Caco-2 (cell line): ENCODE measurements at regions not wholly inside any gene's neighbourhood (a gene's known extent, or its start where the extent isn't known, plus 50 kb on each side); places are given as distances from the start of the nearest gene placed in this dataset.
"Not testable (repeated sequence)": the region's sequence is repeated elsewhere in the genome, so short reads cannot be mapped to it uniquely, and the experiment has no call there.

Source experiments
- BruUV-seq: library from RNA; stranded (reverse); fragments of 400-500 nt; replicated peaks from 2 replicates; lab custom pipeline; 2021; lab: Mats Ljungman, UMichigan
- CTCF ChIA-PET: fragments of 300-600 bp; sonication (Branson Sonifier 250); formaldehyde crosslinking; loops from one replicate; lab custom pipeline; 2022; ENCODE audit warnings: antibody characterized with exemption; lab: Charles Lee
- POLR2A ChIA-PET: fragments of 300-600 bp; sonication (Branson Sonifier 250); formaldehyde crosslinking; loops from one replicate; lab custom pipeline; 2022; ENCODE audit warnings: antibody characterized with exemption; lab: Charles Lee
- DNase-seq, 2 experiments: peaks; one replicate each; pipeline versions ENCODE4 v3.0.0 to v3.0.0-alpha.2; 2020 to 2022
- H3K27me3 ChIP-seq: replicated peaks from 2 replicates; pipeline ENCODE4 v1.6.0; 2011; ENCODE audit warnings: low read length; ENCODE audit not compliant: control insufficient read depth, insufficient read depth
- H3K36me3 ChIP-seq: 2 replicates; pipeline ENCODE4 v1.5.1; 2011; ENCODE audit warnings: low read length; ENCODE audit not compliant: control insufficient read depth, insufficient read depth
- H3K4me1 ChIP-seq: fragments of 250-450 bp; sonication (Bioruptor Pico); 2 replicates; pipeline ENCODE4 v1.5.1; 2020; ENCODE audit warnings: mild to moderate bottlenecking
- H3K4me3 ChIP-seq: 2 replicates; pipeline ENCODE4 v1.5.1; 2011; ENCODE audit warnings: low read depth, mild to moderate bottlenecking, control low read depth, low read length
- H3K9me3 ChIP-seq: fragments of 250-450 bp; sonication (Bioruptor Pico); 2 replicates; pipeline ENCODE4 v1.5.1; 2020; ENCODE audit warnings: mild to moderate bottlenecking, moderate library complexity
- H3K27ac Mint-ChIP-seq: one replicate; pipeline ENCODE4 v1.8.0; 2022; ENCODE audit warnings: mixed read lengths; ENCODE audit not compliant: unreplicated experiment
- H3K27me3 Mint-ChIP-seq: one replicate; pipeline ENCODE4 v1.8.0; 2022; ENCODE audit warnings: mixed read lengths; ENCODE audit not compliant: insufficient read depth, unreplicated experiment
- H3K36me3 Mint-ChIP-seq: one replicate; pipeline ENCODE4 v1.8.0; 2022; ENCODE audit warnings: mild to moderate bottlenecking, mixed read lengths; ENCODE audit not compliant: insufficient read depth, unreplicated experiment
- H3K4me1 Mint-ChIP-seq: one replicate; pipeline ENCODE4 v1.8.0; 2022; ENCODE audit warnings: low read depth, mixed read lengths; ENCODE audit not compliant: unreplicated experiment
- H3K4me3 Mint-ChIP-seq: one replicate; pipeline ENCODE4 v1.8.0; 2022; ENCODE audit warnings: mild to moderate bottlenecking, moderate library complexity, mixed read lengths; ENCODE audit not compliant: unreplicated experiment
- H3K9me3 Mint-ChIP-seq: one replicate; pipeline ENCODE4 v1.8.0; 2022; ENCODE audit warnings: mixed read lengths; ENCODE audit not compliant: unreplicated experiment
- CTCF ChIP-seq, 2 experiments: fragments of 200-600 bp in 1 of 2; IDR thresholded peaks; 1 replicate in 1 of 2; 2 replicates in 1 of 2; pipeline versions ENCODE4 v1.5.1 to v1.8.0; 2011 to 2022; ENCODE audit warnings: antibody characterized with exemption in 1 of 2, control low read depth in 1 of 2, inconsistent platforms in 1 of 2, low read depth in 1 of 2, low read length in 1 of 2, mild to moderate bottlenecking in 1 of 2, moderate library complexity in 1 of 2; ENCODE audit not compliant: insufficient read depth in 1 of 2, severe bottlenecking in 1 of 2, unreplicated experiment in 1 of 2
- intact Hi-C: fragments of 100-400 bp; cut with micrococcal nuclease; formaldehyde crosslinking; loops from one replicate; pipeline ENCODE4 v1.10.0; 2022; ENCODE audit not compliant: unreplicated experiment

- intact Hi-C loops: no loop called here
- no peaks in the 10 kb centered on the region; the same call in 1 of the 2 replicates for H3K9me3 ChIP-seq
- H3K36me3 ChIP-seq: no peaks in the 10 kb centered on the region
- Mint-ChIP-seq H3K4me3 (no peak overlapping the region), H3K36me3 (no peaks in the 10 kb centered on the region), H3K27ac (no peak overlapping the region), H3K27me3 (no peaks in the 10 kb centered on the region), H3K9me3 (peaks cover 40% of the 10 kb centered on the region), H3K4me1 (no peaks in the 10 kb centered on the region)
- ChIA-PET CTCF (no interaction called here), POLR2A (no interaction called here)
- no TSS peak for BruUV-seq
- no peak for TF ChIP-seq CTCF (IDR thresholded peaks at IDR 0.05; ENCODE audit: insufficient read depth in 1 of 2, low read depth in 1 of 2, low read length in 1 of 2, severe bottlenecking in 1 of 2, unreplicated experiment in 1 of 2)
- no peaks in the 10 kb centered on the region for H3K27me3 ChIP-seq
- no peak overlapping the region for H3K4me3 ChIP-seq
- no peak for DNase-seq
- no peaks in the 10 kb centered on the region for H3K4me1 ChIP-seq
Observed at GRCh38 chr7:153224890-153225289, 465.3 kb downstream of the ACTR3B start.

DNA sequence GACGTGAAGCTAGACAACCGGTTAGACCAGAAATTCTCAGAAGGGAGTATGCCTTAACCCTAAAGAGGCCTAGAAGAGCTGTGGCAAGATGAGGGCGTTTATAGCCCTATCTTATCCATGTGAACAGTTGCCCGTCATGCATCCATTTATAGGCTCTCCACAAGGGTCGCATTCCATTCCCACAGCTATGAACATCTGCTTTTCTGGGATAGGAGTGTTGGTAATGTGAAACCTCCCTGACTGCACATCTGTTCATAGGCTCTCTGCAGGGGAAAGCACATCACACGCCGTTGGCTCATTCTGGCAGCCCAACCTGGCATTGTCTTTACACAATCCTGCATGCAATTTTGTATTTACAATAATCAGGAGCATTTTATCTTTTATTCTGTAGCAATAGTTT lies 485.6 kb downstream of the ACTR3B start:
- intact Hi-C loops, CTCF ChIA-PET, H3K36me3 ChIP-seq, POLR2A ChIA-PET, H3K36me3 Mint-ChIP-seq, H3K4me1 Mint-ChIP-seq, H3K27ac Mint-ChIP-seq, DNase-seq, H3K4me3 Mint-ChIP-seq, H3K27me3 Mint-ChIP-seq, BruUV-seq, H3K4me3 ChIP-seq, H3K27me3 ChIP-seq, H3K9me3 ChIP-seq, H3K9me3 Mint-ChIP-seq, H3K4me1 ChIP-seq: not testable (repeated sequence)

GRCh38 chr7:153245809-153246208 lies 486.3 kb downstream of the ACTR3B start:
- H3K4me1 ChIP-seq: no peaks in the 10 kb centered on the region
- no peaks in the 10 kb centered on the region for H3K36me3 ChIP-seq
- Mint-ChIP-seq H3K27me3 (no peaks in the 10 kb centered on the region), H3K36me3 (no peaks in the 10 kb centered on the region), H3K27ac (no peak overlapping the region), H3K9me3 (no peaks in the 10 kb centered on the region), H3K4me3 (no peak overlapping the region), H3K4me1 (no peaks in the 10 kb centered on the region)
- BruUV-seq: no TSS peak
- ChIA-PET CTCF (no interaction called here), POLR2A (no interaction called here)
- H3K4me3 ChIP-seq: no peak overlapping the region
- intact Hi-C loops: no loop called here
- H3K27me3 ChIP-seq: no peaks in the 10 kb centered on the region
- no peak for TF ChIP-seq CTCF (IDR thresholded peaks at IDR 0.05; ENCODE audit: insufficient read depth in 1 of 2, low read depth in 1 of 2, low read length in 1 of 2, severe bottlenecking in 1 of 2, unreplicated experiment in 1 of 2)
- no peaks in the 10 kb centered on the region for H3K9me3 ChIP-seq
- DNase-seq: no peak

GRCh38 chr7:153247926-153248325 lies 488.4 kb downstream of the ACTR3B start:
- Mint-ChIP-seq H3K9me3 (no peaks in the 10 kb centered on the region), H3K36me3 (no peaks in the 10 kb centered on the region), H3K27ac (no peak overlapping the region), H3K27me3 (no peaks in the 10 kb centered on the region), H3K4me1 (no peaks in the 10 kb centered on the region), H3K4me3 (no peak overlapping the region)
- CTCF ChIA-PET: no interaction called here
- Histone ChIP-seq H3K27me3 (no peaks in the 10 kb centered on the region), H3K4me1 (no peaks in the 10 kb centered on the region), H3K9me3 (no peaks in the 10 kb centered on the region), H3K4me3 (no peak overlapping the region), H3K36me3 (no peaks in the 10 kb centered on the region)
- no peak for TF ChIP-seq CTCF (IDR thresholded peaks at IDR 0.05; ENCODE audit: insufficient read depth in 1 of 2, low read depth in 1 of 2, low read length in 1 of 2, severe bottlenecking in 1 of 2, unreplicated experiment in 1 of 2)
- no TSS peak for BruUV-seq
- POLR2A ChIA-PET: no interaction called here
- no peak for DNase-seq
- intact Hi-C loops: no loop called here
